ENCODE measurements at regions not wholly inside any gene's neighbourhood (a gene's known extent, or its start where the extent isn't known, plus 50 kb on each side); places are given as distances from the start of the nearest gene placed in this dataset.
A peak's percentile ranks its signal among the peaks of the same experiment; 100 is the strongest.

DNA sequence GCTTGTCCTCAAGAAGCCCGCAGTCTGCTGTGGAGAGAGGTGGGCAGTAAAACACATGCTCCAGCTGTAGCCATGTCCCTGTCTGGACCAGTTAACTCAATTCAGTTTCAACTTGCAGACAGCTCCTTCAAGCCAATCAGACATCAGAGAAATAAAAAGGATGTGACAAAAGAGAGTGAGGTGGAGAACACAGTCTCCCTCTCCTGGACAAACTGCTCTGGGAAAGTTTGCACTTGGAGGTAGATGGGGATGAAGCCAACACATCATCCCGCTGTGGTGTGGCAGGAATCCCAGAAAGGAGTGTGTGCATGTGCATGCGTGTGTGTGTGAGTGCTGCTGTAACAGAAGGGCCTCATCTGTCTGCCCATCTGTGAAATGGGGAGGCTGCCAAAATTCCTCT lies 358.6 kb upstream of the ASIC2 start:
- no peak for DNase-seq

DNA sequence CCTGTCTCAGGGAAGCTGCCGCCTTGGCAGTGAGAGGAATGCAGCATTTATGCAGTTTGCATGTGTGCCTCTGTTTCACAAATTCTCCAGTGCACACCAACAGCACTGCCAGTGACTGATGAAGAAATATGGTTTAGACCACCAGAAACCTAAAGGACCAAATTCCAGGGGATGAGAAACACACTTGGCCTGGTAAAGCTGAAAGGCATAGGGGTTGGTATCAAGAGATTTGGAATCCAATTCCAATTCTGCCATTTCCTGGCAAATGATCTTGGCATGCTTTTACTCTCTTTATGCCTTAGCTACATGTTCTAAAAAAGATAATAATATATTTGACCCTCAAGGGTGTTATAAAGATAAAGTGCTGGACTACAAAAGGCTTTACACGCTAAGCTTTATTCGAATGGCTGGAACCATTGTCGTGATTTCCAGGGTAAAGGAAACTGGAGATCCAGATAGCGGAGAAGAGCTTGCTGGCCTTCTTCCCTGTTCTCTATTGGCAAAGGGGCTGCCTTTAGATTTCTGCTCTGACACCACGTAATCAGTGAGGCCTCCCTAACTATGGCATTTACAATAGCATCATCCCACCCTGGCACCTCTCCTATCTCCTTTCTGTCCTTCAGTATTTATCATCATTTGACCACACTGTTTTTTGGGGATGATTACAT lies 359.8 kb upstream of the ASIC2 start:
- DNase-seq: no peak

DNA sequence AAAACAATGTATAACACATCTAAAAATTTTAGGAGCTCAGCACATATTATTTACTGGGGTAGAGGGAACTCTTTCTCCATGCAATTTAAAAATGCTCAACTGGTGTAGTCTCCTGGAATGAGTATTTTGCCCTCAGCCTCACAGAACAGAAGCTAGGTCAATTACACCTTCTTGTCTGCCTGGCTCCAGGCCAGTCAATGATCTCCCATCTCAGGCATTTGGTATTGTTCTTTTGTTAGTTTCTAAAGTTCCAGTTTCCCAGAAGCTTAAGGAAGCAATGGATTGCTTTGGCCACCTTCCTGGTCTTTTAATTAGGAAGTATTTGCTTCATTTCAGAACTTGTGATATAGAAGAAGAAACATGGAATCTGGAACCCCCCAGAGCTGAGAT lies 360.3 kb upstream of the ASIC2 start:
- DNase-seq: no peak

DNA sequence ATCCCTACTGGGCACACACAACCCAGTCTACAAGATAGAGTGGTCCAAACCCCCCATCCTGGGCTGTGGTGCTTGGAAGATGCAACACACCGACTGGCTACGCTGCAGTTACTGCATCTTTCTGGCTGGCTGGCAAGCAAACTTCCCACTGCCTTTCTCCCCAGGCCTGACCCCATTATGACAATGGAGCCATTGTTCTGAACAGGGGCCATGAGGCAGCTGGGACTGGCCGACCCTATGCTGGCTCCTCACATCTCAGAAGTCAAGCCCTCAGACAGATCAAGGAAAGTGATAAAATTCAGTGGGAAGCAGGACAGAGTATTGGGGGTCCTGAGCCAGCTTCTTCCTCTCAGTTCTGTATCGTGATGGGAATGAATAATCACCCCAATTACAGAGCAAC lies 364.1 kb upstream of the ASIC2 start:
- DNase-seq: no peak

DNA sequence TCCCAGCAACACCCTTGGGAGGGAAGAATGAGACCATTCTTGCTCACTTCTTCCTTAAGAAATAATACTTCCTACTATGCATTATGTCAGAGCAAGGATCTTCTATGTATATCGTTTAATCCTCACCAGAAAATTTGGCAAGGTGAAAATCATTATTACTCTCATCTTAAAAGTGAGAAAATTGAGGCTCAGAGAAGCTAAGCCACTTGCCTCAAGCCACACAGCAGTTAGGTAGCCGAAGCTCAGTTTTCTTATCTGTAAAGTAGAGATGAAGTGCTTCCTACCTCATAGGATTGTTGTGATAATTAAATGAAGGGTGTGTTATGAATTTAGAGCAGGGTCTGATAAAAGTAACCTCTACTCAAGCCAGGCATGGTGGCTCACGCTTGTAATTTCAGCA lies 368.9 kb upstream of the ASIC2 start:
- no peak for DNase-seq

DNA sequence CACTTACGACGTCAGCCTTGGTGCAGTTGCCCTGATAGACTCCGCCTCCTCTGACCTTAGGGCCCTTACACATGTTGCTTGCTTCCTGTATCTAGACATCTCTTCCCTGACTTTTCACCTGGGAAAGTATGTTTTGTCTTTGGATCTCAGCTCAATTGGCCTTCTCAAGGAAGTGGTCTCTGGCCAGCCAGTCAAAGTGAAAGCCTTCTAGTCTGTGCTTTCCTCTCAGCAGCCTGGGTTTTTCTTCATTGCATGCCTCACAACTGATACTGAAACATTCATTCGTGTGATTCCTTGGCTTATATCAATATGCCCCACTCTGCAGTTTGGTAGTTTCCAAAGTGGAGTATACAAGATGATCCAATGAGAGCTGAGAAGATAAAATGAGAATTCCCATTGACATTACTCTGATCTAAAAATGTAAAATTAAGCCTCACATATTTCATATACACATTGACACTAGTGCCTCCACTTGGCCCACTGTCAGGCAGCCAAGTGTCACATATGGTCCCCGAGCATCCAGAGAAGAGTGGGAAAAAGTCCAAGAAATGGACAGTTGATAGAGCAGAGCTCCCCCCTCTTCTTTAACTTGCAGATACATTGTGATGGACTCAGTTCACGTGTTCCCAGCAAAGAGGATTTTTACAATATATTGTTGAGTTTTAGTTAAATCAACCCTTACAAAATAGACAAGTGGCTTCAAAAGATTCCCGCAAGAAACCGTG lies 371.2 kb upstream of the ASIC2 start:
- no peak for DNase-seq

DNA sequence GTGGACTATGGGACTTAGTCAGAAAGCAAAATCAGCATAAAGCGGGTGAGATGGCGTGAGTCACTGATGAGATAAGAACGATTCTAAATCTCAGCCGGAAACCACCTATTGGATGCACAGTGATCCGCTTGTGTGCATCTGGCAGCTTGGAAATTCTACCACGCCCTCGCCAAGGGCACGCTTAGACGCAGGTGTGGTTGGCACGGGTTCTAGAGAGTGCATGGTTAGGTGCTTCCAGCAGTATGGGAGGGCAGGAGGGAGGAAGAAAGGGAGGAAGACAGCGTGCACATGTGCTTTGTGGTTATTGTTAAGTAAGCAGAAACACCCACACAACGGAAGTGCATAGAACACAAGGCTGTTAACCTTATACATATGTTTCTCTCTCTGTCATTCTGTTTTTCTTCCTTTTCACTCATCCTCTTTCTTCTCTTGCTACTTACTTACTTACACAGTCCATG lies 374.0 kb upstream of the ASIC2 start:
- no peak for DNase-seq

DNA sequence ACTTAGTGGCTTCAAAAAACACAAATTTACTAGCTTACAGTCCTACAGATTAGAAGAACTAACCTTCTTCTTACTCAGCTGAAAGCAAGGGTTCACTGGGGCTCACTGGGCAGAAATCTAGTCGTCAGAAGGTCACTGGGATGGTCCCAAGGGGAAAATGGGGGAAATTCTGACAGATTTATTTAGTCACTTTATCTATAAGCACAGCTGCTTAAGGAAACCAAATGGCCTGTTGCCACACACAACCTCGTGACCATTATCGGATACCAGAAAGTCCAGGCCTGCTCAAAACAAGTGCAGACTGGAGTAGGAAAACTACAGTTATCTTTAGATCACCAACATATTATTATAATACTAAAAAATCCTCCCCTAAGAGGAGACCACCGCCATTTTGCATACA lies 374.6 kb upstream of the ASIC2 start:
- DNase-seq: no peak

DNA sequence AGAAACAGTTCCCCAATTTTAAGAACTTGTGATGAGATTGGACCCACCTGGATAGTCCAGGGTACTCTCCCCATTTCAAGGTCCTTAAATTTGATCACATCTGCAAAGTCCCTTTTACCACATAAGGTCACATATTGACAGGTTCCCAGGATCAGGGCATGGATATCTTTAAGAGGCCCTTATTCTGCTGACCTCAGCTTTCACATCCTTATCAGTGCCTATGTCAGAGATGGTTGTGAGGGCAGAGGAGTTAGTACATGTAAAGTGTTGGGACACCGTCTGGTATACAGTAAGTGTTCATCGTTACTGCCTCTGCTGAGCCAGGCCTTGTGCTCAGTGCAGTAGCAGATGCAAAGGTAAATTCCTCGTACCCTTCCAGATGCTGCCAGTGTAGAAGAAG lies 375.4 kb upstream of the ASIC2 start:
- no peak for DNase-seq

DNA sequence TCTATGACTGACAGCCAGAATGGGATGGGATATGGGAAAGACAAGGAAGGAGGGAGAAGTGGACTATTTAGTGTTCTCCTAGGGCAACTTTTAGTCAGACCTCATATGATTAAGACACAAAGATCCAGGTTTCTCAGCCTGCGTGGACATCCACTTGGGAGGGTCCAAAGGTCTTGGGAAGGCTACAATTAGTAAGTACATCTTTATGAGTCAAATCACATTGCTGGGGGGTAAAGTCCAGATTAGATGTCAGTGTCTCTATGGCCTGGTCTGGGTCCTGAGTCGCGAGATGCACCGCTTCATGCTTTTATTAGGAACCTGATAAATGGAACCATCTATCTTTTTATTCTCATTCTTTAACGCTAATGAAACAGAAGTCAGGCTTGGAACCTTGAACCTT lies 378.4 kb upstream of the ASIC2 start:
- no peak for DNase-seq

DNA sequence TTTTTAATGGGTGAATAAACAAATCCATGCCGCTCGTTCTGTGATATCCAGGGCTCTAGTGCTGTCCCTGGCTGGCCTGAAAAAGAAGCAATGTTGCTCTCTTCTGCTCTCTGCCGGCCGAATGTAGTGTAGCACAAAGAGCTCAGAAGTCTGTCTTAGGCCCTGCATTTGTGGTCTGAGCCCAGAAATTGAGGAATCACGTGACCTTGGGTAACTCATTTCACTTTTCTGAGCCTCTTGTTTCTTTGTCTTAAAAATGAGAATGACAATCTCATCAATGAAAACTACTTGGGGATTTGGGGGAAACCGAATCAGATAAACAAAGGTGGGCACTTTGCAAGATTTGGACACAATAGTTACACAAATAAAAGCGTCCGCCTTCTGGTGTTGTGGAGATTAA lies 381.6 kb upstream of the ASIC2 start:
- DNase-seq: peak; percentile 24

DNA sequence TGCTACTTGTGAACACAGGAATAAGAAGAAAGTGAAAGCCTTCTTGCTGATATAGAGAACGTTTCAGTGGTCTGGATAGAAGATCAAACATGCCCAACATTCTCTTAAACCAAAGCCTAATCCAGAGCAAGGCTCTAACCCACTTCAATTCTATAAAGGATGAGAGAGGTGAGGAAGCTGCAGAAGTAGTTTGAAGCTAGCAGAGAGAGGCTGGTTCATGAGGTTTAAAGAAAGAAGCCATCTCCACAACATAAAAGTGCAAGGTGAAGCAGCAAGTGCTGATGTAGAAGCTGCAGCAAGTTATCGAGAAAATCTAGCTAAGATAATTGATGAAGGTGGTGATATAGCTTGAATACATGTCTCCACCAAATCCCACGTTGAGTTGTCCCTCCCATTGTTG lies 383.3 kb upstream of the ASIC2 start:
- DNase-seq: no peak

DNA sequence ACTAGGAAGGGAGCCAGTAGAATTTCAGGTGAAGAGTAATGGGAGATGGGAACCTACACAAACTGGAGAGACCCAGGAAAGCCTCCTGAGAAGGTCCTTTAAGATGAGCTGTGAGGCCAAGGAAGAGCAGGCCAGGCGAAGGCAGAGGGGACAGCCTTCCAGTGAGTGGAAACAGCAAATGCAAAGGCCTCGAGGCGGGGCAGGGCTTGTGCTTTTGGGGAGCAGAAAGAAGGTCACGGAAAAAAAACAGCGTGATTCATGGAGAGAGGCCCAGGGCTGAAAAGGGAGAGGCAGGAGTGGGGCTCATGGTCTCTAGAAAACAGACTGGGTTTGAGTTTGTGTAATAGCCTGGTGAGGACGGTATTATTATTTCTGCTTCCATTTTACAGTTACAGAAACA lies 386.5 kb upstream of the ASIC2 start:
- no peak for DNase-seq

DNA sequence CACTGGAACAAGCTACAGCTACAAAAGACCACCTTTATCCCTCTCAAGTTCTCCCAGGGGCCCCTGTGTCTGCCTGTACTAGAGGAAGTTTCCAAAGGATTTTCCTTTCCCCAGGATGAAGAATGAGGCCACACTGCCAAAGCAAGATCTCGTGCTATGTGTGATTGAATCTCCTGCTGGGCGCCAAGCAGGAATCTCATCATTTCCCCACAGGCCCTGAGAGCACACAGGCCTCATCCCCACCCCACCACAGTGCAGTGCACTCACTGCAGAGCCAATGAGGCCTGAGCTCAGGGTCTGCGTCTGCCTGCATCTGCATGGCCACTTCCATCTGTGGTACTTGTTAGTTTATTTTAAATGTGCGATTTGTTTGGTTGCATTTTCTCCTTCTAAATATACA lies 387.4 kb upstream of the ASIC2 start:
- no peak for DNase-seq

DNA sequence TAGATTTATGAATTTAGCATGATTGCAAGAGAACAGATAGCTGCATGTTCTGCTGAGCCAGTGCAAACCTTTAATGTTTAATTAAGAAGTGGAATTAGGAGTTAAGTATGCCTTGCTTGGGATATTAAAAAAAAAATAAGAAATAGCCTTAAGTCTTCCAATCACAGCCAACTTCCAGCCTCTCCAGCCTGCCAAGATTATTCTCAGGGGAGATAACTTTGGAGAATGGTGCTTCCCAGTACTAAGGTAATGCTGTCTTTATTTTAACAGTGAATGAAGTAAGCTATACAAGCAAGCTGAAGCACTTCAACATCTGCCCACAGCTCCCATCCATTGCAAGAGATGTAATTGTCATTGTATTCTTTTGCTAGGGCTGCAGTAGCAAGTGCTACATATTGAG lies 389.5 kb upstream of the ASIC2 start:
- no peak for DNase-seq

DNA sequence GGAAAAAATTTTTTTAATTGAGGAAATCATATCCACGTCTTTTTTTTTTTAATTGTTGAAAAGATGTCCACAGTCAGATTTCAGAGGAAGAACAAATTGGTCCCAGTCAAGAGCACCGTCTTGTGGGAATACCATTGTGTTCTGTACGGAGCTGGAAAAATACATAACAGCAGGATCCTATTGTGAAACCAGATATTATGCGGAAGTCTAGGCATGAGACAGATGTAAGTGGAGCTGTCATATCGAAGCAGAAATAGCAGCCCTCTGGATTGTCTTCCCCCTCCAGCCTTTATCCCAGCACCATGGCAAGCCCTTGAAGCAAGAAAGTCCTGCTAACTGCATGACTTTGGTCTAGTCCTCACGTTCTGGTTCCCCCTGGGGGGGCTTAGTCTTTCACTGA lies 391.6 kb upstream of the ASIC2 start:
- no peak for DNase-seq

DNA sequence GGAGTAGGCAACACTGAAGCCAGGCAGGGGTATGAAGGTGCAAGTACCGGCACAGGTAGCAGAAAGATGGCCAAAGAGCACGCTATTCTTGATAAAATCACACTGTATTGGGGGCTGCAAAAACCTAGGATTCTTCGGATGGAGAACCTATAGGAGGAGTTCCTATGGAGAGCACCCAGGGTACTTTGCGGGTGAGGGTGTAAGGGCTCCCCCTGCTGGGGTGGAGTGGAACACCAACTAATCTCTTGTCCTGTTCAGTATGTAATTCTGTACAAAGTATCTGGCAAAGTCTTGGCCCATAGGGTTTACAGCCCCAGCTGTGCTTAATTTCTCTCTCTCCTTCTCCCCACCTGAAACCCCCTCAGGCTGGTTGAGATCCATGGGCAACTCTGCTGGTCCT lies 393.1 kb upstream of the ASIC2 start:
- DNase-seq: no peak

DNA sequence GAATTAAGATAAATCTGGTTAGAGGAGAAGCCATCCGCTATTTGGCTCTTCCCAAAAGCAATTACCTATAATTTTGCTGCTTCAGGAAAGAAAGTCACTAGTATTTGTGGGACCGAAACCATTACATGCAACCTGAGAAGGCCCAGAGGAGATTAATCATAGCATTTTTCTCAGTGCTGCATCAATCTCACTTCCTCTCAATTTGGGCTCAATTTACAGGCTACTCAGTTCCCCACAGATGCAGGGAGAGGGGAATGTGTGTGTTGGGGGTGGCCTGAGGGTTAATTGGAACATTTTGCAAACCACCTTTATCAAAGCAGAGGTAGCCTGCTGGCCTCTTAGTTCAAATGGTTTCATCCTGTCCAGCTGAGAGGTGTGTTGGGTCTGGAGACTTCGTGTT lies 394.7 kb upstream of the ASIC2 start:
- no peak for DNase-seq

DNA sequence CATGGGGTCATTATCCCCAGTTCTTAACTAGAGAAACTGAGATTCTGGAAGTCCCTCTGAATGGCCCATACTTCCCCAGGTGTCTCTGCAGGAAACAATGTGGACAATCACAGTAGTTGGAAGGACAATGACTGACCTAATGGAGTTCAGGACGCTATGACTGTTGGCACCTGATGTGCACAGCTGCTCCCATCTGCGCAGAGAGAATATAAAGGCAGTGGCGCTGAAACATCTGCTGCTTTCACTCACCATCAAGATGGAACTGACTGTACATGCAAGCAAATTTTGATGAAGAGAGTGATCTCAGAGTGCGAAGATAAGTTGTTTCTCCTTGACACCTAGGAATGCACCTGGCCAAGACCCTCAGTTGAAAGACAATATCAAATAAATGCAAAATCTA lies 395.7 kb upstream of the ASIC2 start:
- DNase-seq: no peak

DNA sequence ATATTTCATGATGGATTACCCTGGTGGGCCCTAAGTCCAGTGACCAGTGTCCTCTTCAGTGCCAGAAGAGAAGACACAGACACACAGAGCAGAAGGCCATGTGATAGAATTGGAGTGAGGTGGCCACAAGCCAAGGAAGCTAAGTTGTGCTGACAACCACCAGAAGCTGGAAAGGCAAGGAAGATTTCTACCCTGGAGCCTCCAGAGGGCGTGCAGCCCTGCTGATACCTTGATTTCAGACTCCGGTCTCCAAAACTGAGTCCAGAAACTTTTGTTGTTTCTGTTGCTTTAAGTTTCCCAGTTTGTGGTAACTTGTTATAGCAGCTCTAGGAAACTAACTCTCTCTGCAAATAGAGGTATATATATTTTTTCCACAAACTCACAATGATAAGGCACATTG lies 396.6 kb upstream of the ASIC2 start:
- DNase-seq: no peak

DNA sequence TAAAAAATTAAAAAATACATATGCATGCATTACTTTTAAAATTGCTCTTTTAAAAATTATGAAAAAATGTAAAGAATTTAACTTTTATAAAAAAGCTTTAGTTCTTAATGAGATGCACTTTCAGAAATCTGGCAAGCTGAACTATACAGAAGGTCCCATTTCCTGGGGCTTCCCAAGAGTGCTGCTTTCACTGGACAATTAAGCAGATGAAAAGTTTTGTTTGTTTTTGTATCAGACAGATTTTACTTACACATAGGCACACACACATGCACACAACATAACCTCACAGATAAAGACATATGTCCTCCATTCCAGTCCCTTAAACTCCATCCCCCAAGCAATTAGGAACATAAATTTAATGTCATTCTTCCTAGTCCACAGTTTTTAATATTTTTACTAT lies 402.3 kb upstream of the ASIC2 start:
- DNase-seq: no peak

DNA sequence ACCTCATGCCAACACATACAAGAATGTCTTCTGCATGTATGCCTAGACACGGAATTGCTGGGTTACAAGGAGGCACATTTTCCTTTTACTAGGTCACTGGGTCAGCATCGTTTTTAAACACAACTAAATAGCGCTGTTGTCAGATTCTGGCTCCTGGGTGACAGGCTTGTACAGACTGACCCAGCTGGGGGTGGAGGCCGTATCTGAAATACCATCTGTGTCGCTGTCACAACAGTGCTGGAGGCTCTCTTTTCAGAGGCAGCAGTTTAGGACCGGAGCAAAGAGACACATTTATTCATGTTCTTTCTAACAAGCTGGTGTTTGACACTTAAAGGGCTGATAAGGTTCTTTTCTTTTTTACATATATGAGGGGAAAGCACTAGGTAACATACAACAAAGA lies 403.0 kb upstream of the ASIC2 start:
- no peak for DNase-seq

DNA sequence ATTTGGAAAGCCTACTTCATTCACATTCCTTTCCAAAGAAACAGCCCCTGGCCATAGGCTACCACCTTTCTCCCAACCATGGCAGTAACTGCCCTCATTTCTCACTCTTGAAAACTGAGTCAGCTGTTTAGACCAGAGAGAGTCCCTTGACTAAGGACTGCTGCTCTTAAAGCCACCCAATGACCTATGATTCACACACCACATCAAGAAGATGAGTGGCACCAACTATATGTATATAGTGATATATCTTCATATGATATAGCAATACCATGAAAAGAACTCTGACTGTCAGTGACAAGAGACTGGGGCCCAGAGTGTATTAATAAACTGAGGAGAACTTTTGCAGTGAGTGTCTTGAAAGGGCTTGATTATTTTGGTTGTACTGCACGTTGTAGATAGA lies 404.5 kb upstream of the ASIC2 start:
- no peak for DNase-seq

DNA sequence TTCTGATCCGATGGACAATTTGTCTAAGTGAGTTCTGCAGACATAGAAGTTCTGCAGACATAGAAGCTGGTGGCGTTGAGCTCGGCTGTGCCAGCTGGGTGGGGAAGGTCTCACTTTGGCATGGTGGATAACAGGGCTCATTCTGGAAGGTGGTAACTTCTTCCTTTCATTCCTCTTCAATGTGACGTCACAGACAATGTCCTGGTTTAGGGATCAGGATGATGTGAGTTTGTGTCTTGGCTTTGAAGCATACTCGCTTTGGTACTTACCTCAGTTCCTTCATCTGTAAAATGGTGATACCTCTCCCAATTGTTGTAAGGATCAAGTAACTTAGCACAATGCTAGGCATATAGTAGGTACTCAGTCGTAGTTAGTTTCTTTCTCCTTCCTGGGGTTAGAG lies 408.8 kb upstream of the ASIC2 start:
- DNase-seq: no peak

DNA sequence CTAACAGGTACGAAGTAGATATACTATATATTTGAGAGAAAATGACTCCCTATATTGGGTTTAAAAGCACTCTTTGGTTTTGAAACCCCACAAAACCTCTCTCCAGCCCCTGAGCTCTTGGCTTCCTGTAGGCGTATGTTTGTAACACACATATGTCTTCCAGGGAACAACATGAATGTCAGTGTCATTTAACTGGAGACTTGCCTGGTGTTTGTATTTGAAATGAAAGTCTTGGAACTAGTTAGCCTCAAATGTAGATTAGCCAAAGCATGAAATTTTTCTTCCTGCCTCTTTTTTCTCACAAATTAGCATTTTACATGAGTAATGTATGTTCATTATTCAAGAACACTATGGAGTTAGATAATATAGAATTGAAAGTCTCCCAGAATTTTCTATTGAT lies 411.8 kb upstream of the ASIC2 start:
- DNase-seq: no peak
